GM21737 (cell line): ENCODE measurements at regions not wholly inside any gene's neighbourhood (a gene's known extent, or its start where the extent isn't known, plus 50 kb on each side); places are given as distances from the start of the nearest gene placed in this dataset.
"Not testable (repeated sequence)": the region's sequence is repeated elsewhere in the genome, so short reads cannot be mapped to it uniquely, and the experiment has no call there.

Experiments
- ATAC-seq: cut with Tn5 transposase; IDR thresholded peaks from one replicate; pipeline ENCODE4 v1.9.1; 2021; ENCODE audit warnings: mild to moderate bottlenecking, moderate library complexity; ENCODE audit not compliant: unreplicated experiment

GRCh38 chr4:114034189-114034588, 54.7 kb upstream of the ARSJ start:
- no peak for ATAC-seq

GRCh38 chr4:114036426-114036825, 57.0 kb upstream of the ARSJ start:
- ATAC-seq = no peak

GRCh38 chr4:114036864-114037263, 57.4 kb upstream of the ARSJ start:
- ATAC-seq = no peak

GRCh38 chr4:114037988-114038387, 58.5 kb upstream of the ARSJ start:
- no peak for ATAC-seq

GRCh38 chr4:114038762-114039387, 59.4 kb upstream of the ARSJ start:
- ATAC-seq = no peak

- peak; percentile 94 for ATAC-seq
These were observed 61.1 kb upstream of the ARSJ start for GRCh38 chr4:114040319-114041116.

GRCh38 chr4:114041117-114041475, 61.6 kb upstream of the ARSJ start:
- ATAC-seq = no peak

- ATAC-seq = no peak
These were observed 63.7 kb upstream of the ARSJ start for GRCh38 chr4:114043116-114043515.

GRCh38 chr4:114044351-114044750, 64.9 kb upstream of the ARSJ start:
- ATAC-seq = not testable (repeated sequence)

GRCh38 chr4:114046331-114046730, 66.9 kb upstream of the ARSJ start:
- ATAC-seq = no peak

- ATAC-seq = not testable (repeated sequence)
These were observed 68.7 kb upstream of the ARSJ start for GRCh38 chr4:114048154-114048553.

GRCh38 chr4:114052227-114052626, 72.8 kb upstream of the ARSJ start:
- no peak for ATAC-seq

- ATAC-seq = no peak
These were observed 77.2 kb upstream of the ARSJ start for GRCh38 chr4:114056599-114056998.

GRCh38 chr4:114057746-114058145, 78.3 kb upstream of the ARSJ start:
- no peak for ATAC-seq

- ATAC-seq = no peak
These were observed 83.1 kb upstream of the ARSJ start for GRCh38 chr4:114062499-114062898.

GRCh38 chr4:114072781-114073180, 93.3 kb upstream of the ARSJ start:
- no peak for ATAC-seq

- ATAC-seq = no peak
These were observed 97.6 kb upstream of the ARSJ start for GRCh38 chr4:114076899-114077570.

GRCh38 chr4:114077610-114078009, 98.2 kb upstream of the ARSJ start:
- no peak for ATAC-seq

- ATAC-seq = no peak
These were observed 99.2 kb upstream of the ARSJ start for GRCh38 chr4:114078636-114079035.

GRCh38 chr4:114081783-114082182, 102.3 kb upstream of the ARSJ start:
- no peak for ATAC-seq

- no peak for ATAC-seq
These were observed 102.9 kb upstream of the ARSJ start for GRCh38 chr4:114082348-114082747.
